D341Med (cell line): ENCODE measurements at regions not wholly inside any gene's neighbourhood (a gene's known extent, or its start where the extent isn't known, plus 50 kb on each side); places are given as distances from the start of the nearest gene placed in this dataset.
"Not testable (repeated sequence)": the region's sequence is repeated elsewhere in the genome, so short reads cannot be mapped to it uniquely, and the experiment has no call there.

Experiments
- DNase-seq: peaks from one replicate; pipeline ENCODE4 v3.0.0; 2012; ENCODE audit warnings: low spot score

GRCh38 chr12:23253910-23254309 lies 628.9 kb downstream of the ETNK1 start:
- not testable (repeated sequence) for DNase-seq

GRCh38 chr12:23259558-23259957 lies 634.6 kb downstream of the ETNK1 start:
- DNase-seq, result no peak

GRCh38 chr12:23262670-23263069 lies 637.7 kb downstream of the ETNK1 start:
- DNase-seq, result no peak

- DNase-seq, result no peak
Measured at GRCh38 chr12:23277831-23278230, 652.9 kb downstream of the ETNK1 start.

GRCh38 chr12:23281295-23281694 lies 656.3 kb downstream of the ETNK1 start:
- no peak for DNase-seq

- DNase-seq, result no peak
Measured at GRCh38 chr12:23282701-23283100, 657.7 kb downstream of the ETNK1 start.

- not testable (repeated sequence) for DNase-seq
Measured at GRCh38 chr12:23285764-23286530, 661.0 kb downstream of the ETNK1 start.

GRCh38 chr12:23290627-23291330 lies 658.7 kb downstream of the SOX5 start:
- DNase-seq, result no peak

GRCh38 chr12:23303220-23303619 lies 646.2 kb downstream of the SOX5 start:
- no peak for DNase-seq

GRCh38 chr12:23303821-23304220 lies 645.6 kb downstream of the SOX5 start:
- DNase-seq, result no peak

- no peak for DNase-seq
Measured at GRCh38 chr12:23333938-23334337, 615.5 kb downstream of the SOX5 start.

GRCh38 chr12:23335593-23335992 lies 613.9 kb downstream of the SOX5 start:
- no peak for DNase-seq

- DNase-seq, result no peak
Measured at GRCh38 chr12:23337213-23337612, 612.3 kb downstream of the SOX5 start.

- no peak for DNase-seq
Measured at GRCh38 chr12:23340351-23340750, 609.1 kb downstream of the SOX5 start.

GRCh38 chr12:23342407-23342806 lies 607.1 kb downstream of the SOX5 start:
- DNase-seq, result no peak

- DNase-seq, result no peak
Measured at GRCh38 chr12:23349564-23349963, 599.9 kb downstream of the SOX5 start.

- DNase-seq, result no peak
Measured at GRCh38 chr12:23350808-23351207, 598.7 kb downstream of the SOX5 start.

GRCh38 chr12:23352670-23353069 lies 596.8 kb downstream of the SOX5 start:
- no peak for DNase-seq

- DNase-seq, result no peak
Measured at GRCh38 chr12:23354800-23355199, 594.7 kb downstream of the SOX5 start.

- no peak for DNase-seq
Measured at GRCh38 chr12:23356440-23356839, 593.0 kb downstream of the SOX5 start.

- DNase-seq, result no peak
Measured at GRCh38 chr12:23356927-23357708, 592.4 kb downstream of the SOX5 start.

GRCh38 chr12:23359975-23360701 lies 589.3 kb downstream of the SOX5 start:
- DNase-seq, result no peak
